GM21723 (cell line): ENCODE measurements at regions not wholly inside any gene's neighbourhood (a gene's known extent, or its start where the extent isn't known, plus 50 kb on each side); places are given as distances from the start of the nearest gene placed in this dataset.
A peak's percentile ranks its signal among the peaks of the same experiment; 100 is the strongest.
"Not testable (repeated sequence)": the region's sequence is repeated elsewhere in the genome, so short reads cannot be mapped to it uniquely, and the experiment has no call there.

Experiments
- ATAC-seq: cut with Tn5 transposase; IDR thresholded peaks from one replicate; pipeline ENCODE4 v1.9.1; 2021; ENCODE audit warnings: mild to moderate bottlenecking, moderate library complexity; ENCODE audit not compliant: unreplicated experiment

DNA sequence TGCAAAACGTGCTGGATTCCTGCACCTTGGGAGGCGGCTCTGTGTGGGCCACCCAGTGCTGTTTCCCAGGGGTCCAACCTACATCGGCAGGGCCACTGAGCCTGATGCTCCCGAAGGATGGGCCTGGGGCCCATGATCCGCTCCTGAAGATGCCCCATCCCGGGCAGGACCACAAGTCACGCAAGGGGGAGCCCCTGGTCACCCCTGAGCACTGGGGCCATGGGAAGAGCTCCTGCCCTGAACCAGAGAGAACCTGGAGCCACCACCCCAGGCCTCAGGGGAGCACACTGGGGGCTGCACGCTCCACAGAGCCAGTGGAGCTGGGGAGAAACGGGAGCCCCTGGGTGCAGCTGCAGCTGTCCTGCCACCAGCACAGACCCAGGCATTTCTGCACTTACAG, 124.6 kb upstream of the SFSWAP start:
- ATAC-seq = no peak

DNA sequence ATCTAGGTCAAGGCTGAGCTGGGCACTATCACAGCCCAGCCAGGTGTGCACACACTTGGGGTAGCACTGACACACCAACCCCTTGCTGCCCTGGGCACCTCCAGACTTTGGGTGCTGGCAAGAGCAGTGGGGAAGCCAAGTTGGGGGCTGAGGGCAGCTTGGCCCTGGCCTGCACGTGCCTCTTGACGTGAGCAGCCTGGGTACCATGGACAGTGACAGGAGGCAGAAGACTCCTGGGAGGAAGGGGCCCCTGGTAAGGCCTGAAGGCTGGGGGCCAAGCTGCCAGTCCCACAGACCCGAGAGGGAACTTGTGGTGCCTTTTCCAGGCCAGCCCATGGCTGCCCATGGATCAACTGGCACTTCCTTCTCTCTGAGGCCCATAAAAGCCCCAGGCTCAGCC, 124.1 kb upstream of the SFSWAP start:
- no peak for ATAC-seq

DNA sequence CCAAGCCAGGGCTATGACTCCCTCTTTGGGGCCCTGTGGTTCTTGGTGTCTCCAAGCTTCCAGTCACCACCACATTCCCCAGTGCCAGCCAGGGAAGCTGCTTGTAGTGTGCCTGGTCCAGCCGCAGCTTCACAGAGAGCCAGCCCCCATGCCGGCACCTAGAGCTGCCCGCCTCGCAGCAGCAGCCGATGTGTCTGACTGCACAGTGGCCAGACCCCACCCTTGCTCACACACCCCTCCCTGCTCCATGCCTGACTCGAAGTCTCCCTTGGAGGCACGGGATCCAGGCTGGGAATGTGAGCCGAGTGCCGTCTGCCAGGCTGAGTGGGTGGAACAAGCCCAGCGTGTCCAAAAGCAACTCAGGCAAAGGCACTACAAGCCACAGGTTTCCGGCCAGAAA, 123.3 kb upstream of the SFSWAP start:
- no peak for ATAC-seq

DNA sequence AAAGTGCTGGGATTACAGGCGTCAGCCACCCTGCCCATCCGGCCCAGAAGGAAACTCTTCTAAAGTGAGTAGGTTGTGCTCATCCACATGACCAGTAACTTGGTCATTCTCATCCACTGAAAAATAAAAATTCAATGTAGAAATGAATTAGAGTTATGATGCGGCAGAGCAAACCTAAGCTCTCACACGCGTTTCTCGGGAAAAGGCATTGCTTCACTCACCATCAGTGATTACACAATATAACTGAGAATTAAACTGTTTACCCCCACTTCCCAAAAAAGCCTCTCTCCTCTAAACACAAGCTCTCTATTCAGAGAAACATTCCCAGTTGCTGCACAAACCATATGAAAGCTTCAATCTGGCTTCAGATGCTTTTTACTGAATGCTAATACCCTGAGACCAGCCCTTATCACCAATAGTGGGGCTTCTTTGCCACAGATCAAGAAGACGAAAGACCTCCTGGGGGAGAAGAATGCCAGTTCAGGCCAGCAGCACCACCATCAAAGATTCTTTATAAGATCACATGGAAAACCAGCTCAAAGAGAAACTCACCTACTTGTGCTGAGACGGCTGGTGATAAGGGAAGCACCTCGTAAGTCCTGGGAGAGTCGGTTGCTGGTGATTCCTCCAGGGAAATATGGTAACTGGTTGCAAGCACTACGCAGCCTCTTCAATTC, 121.5 kb upstream of the SFSWAP start:
- no peak for ATAC-seq

DNA sequence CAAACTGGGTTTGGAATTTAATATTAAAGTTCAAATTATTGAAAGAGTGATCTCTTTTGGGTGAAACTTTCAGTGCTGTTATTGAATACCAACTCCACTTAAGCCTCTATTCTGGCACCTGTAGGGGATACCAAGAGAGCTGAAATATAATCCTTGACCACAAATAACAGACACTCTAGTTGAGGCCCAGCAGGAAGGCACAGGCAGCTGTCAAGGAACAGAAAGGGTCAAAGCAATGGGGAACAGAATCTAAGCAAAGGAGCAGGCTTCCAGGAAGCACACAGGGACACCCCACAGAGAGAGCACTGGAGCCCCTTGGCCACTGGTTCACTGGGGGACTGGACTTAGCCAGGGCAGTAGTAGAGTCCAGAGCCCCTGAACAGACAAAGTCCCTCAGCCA, 120.9 kb upstream of the SFSWAP start:
- ATAC-seq = no peak

DNA sequence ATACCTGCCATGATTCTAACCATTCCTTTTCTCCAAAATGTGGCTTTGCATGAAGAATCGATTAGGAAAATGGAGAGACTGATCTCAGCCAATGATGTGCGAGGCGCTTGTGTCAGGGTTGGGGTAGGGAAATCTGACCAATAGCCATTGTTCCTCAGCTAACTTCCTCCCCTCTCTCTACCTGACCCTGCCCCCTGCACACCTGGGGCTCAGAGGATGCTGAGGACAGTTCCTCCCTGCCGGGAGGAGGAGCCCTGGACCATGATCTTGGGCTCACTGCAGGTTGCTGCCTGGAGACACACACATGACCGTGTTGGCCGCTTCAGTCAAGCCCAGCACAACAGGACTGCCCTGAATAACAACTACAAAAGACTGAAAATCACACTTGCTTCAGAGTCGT, 119.8 kb upstream of the SFSWAP start:
- no peak for ATAC-seq

DNA sequence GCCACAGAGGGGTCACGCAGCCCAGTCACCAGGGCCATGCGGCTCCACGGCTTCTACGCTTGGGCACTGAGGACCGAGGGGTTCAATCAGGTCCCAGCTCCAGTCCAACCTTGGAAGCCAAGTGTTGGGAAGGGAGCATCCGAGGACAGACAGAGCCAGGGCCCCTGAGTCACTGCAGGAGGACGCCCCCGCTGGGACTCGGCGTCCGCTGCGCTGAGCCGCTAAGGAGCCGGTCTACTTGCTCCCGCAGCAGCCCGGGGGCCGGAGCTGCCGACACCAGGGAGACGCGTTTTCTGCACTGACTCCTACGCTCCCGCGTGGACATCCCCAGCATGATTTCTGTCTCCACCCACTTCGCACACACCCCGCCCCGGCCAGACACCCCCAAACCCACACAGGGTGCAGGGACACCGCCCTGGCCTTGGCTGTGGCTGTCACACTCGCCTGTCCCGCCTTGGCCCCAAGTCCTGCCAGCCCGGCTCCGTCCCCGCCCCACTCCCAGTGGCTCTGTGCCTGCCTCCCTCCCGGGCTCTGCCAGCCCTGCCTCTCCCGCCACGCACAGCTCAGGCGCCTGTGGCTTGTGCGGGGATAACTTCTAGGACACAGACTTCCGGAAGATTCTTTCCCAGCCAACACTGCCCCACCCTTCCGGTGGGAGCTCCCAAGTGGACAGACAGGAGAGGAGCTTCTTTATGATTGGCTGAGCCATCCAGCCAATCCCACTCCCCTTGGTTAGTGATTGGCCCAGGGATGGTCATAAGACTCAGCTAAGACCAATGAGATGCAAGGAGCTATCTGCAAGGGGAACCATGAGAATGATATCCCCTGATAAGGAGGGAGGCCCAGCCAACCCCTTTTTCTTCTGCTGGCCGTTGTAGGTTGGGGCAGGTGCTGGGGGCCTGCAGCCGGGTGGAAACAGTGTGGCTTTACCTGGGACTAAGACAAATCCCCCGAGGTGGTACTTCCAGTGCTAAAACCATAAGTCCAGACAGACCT, 118.9 kb upstream of the SFSWAP start:
- no peak for ATAC-seq

DNA sequence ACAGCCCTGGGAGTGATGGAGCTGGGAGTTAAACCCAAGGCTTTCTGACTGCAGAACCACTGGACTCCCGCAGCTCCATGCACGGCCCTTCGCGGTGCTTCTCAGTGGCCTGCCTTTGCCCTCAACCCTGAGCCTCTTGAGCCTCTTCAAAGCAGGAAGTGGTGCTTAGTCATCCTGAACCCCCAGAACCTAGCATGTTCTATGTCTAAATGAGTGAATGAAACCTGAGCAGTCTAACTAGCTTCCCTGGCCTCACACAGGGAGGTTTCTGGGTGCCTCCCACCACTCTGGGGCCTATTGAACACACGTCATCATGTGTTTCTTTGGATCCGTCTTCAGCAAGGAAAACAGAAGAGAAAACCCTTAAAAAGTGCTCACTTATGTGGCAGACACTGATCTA, 117.9 kb upstream of the SFSWAP start:
- peak; percentile 99 for ATAC-seq

DNA sequence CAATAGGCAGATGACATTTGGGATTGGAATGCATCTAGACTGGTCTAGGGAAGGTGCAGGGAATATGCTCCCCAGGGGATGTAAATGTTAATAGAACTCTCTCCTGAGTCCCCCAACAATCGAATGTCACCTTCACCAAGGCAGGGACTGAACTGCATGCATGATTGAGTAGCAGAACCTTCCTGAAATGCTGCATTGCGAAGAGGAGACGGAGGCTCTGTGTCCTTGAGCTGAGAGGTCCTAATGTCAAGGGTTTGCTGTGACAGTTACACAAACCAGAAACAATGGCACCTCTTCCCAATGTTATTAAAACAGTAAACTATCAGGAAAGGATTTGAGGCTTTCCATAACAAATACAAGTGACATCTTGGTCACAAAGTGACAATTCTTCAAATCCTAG, 117.5 kb upstream of the SFSWAP start:
- ATAC-seq = no peak

DNA sequence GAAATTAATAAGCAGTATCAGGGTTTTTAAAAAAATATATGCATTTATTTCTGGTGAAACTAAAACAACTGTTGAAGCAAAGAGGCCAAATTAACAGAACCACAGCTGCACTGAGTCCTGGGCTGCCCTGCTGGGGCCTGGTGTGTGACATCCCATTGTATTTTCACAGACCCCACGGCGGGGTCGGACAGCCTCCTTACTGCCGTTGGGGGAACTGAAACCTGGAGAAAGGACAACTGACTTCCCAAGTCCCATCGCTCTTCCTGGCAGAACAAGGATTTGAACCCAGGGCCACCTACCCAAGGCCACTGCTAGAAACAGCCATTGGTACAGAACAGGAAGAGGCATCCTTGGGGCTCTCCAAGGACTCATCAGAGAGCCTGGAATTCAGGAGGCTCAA, 114.8 kb upstream of the SFSWAP start:
- ATAC-seq = no peak

DNA sequence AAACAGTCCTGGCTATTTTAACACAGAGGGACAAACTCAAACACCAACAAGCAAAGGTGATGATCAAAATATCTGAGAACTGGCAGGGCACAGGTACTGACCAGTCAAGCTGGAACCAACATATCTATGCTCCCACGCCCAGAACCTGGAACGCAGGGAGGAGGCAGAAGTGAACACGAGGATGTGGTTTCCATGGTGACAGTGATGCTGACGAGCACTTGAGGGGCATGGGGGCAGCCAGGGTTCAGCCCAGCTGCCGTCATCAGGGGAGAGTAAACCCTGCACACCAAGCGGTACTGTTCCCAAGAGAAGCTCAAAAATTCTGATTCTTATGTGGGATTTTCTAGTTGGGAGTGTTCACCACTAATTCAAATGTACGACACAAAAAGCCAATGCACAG, 113.6 kb upstream of the SFSWAP start:
- ATAC-seq = no peak

DNA sequence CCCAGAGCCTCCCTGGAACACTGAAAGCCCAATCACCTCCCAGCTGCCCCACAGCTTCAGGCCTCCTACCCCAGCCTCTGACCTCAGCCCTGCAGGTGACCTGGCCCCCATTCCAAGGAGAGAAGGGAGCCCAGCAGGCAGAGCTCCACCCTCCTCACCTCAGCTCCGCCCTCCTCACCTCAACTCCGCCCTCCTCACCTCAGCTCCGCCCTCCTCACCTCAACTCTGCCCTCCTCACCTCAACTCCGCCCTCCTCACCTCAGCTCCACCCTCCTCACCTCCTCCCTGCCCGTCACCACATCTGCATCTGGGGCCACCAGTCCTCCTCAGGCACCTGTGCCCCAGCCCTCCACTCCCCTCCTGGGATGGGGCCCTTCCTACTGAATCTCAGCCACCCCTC, 112.2 kb upstream of the SFSWAP start:
- no peak for ATAC-seq

DNA sequence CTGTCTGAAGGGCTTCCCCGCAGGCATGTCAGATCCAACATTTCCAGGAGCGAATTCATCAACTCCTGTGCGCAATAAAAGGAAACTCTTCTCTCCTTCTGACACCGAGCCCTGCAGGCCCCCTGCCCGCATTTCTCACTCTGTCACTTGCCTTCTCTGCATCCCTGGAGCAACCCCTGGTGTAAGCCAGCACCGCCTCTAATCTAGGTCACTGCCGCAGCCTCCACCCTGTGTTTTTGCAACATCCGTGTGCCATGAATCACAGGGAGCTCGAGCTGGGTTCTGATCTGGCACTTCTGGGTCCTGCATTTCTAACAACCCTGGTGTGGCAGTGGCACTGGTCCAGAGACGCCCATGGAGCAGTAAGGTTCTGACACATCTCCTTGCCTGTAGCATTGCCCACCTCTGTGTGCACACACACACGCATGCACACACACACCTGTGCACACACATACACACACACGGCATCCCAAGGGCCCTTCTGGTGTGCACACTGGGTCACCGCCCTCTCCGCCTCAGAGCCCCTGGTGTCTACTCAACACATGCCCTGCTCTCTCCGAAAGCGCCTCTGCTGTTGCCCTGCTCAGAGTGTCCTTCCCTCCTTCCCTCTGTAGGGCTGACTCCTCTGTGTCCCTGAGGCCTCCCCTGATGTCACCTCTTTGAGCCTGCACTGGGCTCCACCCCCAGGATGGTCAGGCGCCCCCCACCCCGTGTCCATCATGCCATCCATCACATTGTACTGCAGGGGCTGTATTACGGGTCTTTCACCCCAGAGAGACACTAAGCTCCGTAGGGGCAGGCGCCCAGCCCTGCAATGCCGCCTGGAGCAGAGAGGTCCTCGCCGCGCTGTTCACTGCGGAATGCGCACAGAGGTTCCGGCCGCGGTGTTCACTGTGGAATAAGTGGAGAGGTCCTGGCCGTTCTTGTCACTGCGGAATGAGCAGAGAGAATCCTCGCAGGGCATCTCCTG, 111.4 kb upstream of the SFSWAP start:
- ATAC-seq = no peak

DNA sequence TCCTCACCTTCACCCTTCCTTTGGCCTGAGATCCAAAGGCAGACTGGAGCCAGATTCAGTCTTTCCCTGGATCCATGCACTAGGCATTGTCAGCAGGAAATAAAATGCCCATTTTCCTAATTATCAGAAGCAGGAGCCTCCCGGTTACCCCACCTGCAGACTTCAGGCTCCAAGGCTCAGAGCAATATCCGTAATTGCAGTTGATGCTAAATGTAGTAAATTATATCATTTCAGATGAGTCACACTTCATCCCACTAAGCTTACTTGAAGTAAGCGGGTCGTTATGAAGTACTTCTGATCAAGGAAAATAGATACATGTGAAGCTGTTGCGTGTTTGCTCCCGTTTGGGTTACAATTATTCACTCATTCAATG, 110.7 kb upstream of the SFSWAP start:
- ATAC-seq = no peak

DNA sequence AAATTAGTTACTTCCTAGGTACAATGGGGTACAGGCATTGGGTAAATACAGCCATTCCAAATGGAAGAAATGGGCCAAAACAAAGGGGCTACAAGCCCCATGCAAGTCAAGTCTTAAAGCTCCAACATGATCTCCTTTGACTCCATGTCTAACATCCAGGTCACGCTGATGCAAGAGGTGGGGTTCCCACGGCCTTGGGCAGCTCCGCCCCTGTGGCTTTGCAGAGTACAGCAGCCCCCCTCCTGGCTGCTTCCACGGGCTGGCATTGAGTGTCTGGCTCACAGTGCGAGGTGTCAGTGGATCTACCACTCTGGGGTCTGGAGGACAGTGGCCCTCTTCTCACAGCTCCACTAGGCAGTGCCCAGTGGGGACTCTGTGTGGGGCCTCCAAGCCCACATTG, 109.4 kb upstream of the SFSWAP start:
- not testable (repeated sequence) for ATAC-seq

DNA sequence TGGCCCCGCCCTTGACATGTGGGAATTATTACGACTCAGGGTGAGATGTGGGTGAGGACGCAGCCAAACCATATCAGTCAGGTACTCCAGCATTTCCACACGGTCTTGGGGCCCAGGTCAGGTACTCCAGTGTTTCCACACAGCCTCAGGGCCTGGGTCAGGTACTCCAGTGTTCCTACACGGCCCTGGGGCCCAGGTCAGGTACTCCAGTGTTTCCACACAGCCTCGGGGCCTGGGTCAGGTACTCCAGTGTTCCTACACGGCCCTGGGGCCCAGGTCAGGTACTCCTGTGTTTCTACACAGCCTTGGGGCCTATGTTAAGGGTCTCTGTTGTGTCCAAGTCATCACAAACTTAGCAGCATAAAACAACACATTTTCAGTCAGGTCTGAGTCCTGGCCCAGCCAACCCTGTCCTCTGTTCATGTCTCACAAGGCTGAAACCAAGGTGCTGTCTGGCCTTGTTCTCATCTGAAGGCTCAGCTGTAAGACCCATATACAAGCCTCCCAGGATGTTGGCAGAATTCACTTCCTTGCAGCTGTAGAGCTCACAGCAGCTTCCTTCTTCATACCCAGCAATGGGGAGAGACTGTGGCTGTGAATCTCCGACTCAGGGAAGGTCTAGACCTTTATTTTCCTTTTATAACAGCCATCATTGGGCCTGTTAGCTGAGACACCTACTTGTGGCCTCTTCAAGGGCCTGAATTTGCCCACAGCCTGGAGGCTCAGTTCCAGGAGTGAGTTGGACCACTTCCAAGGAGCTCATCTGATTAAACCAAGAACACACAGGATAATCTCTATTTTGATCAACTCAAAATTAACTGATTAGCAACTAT, 107.6 kb upstream of the SFSWAP start:
- ATAC-seq = no peak

DNA sequence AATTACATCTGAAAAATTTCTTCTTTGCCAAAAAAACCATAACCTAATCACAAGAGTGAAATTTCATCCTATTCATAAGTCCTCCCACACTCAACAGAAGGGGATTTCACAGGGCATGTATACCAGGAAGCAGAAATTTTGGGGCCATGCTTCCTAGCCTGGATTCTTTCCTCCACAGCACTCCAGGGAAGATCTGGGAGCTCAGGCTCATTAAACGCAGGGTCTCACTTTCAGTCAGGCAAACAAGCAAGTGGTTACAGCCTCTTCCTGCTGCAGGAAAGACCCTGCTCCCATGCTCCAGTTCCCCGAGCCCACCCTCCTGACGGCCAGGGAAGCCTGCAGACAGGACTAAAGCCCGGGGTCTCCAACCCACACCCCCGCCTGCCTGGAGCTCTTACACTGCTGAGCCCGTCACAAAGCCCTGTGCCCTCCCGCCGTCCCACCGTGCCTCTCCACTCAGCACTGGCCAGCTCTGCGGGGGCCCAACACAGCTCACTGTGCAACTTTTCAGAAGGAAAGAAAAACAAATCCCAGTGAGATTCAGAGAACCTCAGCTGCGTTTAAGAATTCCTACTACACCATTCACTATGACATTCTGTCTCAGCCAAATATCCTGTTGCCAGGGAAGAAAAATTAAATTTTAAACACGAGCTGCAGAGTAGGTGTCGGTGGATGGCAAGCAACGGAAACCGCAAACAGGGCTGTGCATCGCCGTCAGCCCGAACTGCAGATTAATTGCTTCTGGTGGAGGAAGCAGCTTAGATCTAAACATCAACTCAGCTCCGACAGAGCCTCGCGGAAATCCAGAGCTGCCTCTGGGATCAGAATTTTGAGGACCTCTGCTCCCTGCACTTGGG, 106.7 kb upstream of the SFSWAP start:
- ATAC-seq = no peak

DNA sequence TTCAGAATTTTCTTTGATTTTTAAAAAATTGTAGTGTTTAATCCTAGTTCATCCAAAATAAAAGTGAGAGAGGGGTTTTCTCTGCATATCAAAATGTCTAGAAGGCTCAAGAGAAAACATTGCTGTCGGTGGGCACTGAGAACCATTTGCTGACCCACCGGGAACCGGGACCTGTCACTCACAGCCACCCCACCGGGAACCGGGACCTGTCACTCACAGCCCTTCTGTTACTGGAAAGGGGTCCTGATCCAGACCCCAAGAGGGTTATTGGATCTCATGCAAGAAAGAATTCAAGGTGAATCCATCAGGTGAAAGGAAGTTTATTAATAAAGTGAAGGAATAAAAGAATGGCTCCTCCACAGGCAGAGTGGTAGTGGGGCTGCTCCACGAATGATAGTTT, 106.0 kb upstream of the SFSWAP start:
- no peak for ATAC-seq

DNA sequence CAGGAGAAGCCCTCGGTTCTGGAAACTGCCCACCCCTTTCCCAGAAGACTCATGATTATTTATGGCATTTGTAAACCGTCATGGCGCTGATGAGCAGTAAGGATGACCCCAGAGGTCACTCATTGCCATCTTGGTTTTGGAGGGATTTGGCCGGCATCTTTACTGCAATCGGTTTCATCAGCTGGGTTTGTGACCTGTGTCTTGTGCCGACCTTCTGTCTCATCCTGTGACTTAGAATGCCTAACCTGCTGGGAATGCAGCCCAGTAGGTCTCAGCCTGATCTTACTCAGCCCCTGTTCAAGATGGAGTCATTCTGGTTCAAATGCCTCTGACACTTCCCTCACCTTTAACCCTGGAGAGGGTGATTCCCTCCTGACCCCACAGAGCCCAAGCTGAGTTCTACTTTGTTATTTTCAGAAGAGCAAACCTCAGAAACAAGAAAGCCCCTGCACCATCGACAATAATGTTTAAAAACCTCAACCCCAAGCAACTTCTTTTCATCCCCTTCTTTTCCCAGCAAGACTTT, 105.5 kb upstream of the SFSWAP start:
- no peak for ATAC-seq
